OCI-LY7 (cell line): ENCODE measurements at regions not wholly inside any gene's neighbourhood (a gene's known extent, or its start where the extent isn't known, plus 50 kb on each side); places are given as distances from the start of the nearest gene placed in this dataset.

Experiments
- EZH2phosphoT487 ChIP-seq: fragments of 200-600 bp; sonication (generic); IDR thresholded peaks from 2 replicates; pipeline ENCODE4 v1.6.1; 2018; ENCODE audit warnings: low read depth, borderline replicate concordance, mild to moderate bottlenecking, mixed run types, antibody characterized with exemption, low read length, moderate library complexity, mixed read lengths
- TF ChIP-seq, protein P1 (sequence below): fragments of 200-600 bp; sonication (generic); conservative IDR thresholded peaks from 2 replicates; pipeline ENCODE4 v1.5.1; 2014; ENCODE audit warnings: mild to moderate bottlenecking, antibody characterized with exemption, low read length, moderate library complexity, mixed read lengths

DNA sequence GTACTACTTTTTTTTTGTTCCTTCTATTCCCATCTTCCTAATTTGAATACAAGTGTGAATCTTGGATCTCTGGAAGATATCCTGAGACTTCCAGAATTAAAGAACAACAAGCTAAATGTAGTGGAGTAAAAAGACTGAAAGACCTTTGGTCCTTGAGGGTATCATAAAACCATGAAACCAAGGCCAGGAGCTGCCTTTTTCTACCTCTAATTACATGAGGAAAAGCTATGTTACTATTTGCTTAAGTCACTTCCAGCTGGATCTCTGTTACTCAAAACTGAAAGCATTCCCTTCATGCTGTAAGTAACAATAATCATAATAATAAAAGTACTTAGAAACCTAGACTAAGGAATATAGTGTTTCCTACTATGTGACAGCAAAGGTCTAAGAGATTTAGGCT is 649.6 kb downstream of the KCTD16 start:
- TF ChIP-seq, protein P1, sequence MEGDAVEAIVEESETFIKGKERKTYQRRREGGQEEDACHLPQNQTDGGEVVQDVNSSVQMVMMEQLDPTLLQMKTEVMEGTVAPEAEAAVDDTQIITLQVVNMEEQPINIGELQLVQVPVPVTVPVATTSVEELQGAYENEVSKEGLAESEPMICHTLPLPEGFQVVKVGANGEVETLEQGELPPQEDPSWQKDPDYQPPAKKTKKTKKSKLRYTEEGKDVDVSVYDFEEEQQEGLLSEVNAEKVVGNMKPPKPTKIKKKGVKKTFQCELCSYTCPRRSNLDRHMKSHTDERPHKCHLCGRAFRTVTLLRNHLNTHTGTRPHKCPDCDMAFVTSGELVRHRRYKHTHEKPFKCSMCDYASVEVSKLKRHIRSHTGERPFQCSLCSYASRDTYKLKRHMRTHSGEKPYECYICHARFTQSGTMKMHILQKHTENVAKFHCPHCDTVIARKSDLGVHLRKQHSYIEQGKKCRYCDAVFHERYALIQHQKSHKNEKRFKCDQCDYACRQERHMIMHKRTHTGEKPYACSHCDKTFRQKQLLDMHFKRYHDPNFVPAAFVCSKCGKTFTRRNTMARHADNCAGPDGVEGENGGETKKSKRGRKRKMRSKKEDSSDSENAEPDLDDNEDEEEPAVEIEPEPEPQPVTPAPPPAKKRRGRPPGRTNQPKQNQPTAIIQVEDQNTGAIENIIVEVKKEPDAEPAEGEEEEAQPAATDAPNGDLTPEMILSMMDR: no peak
- no peak for TF ChIP-seq EZH2phosphoT487
